NCI-H345 (cell line): ENCODE measurements at regions not wholly inside any gene's neighbourhood (a gene's known extent, or its start where the extent isn't known, plus 50 kb on each side); places are given as distances from the start of the nearest gene placed in this dataset.

Experiments used
- DNase-seq: peaks from one replicate; lab custom pipeline; 2025; lab: John Stamatoyannopoulos, UW

GRCh38 chr13:54165581-54166215 is 1137.1 kb downstream of the OLFM4 start:
- peak; percentile 40 for DNase-seq

- no peak for DNase-seq
These were observed 1145.4 kb downstream of the OLFM4 start for GRCh38 chr13:54173996-54174395.

- DNase-seq = no peak
These were observed 1146.9 kb downstream of the OLFM4 start for GRCh38 chr13:54175466-54175865.

- DNase-seq = no peak
These were observed 1148.9 kb downstream of the OLFM4 start for GRCh38 chr13:54177466-54177865.

- DNase-seq = no peak
These were observed 1154.6 kb downstream of the OLFM4 start for GRCh38 chr13:54183166-54183565.

GRCh38 chr13:54183728-54184127 is 1155.1 kb downstream of the OLFM4 start:
- no peak for DNase-seq

GRCh38 chr13:54184576-54184975 is 1156.0 kb downstream of the OLFM4 start:
- DNase-seq = no peak

- DNase-seq = no peak
These were observed 1156.5 kb downstream of the OLFM4 start for GRCh38 chr13:54185101-54185500.

GRCh38 chr13:54185785-54186184 is 1157.2 kb downstream of the OLFM4 start:
- peak; percentile 24 for DNase-seq

- no peak for DNase-seq
These were observed 1158.8 kb downstream of the OLFM4 start for GRCh38 chr13:54187461-54187860.

GRCh38 chr13:54194233-54195024 is 1165.8 kb downstream of the OLFM4 start:
- DNase-seq = no peak

- DNase-seq = no peak
These were observed 1168.1 kb downstream of the OLFM4 start for GRCh38 chr13:54196684-54197083.

GRCh38 chr13:54198911-54199310 is 1170.3 kb downstream of the OLFM4 start:
- no peak for DNase-seq

- no peak for DNase-seq
These were observed 1178.0 kb downstream of the OLFM4 start for GRCh38 chr13:54206626-54207025.

GRCh38 chr13:54210397-54211049 is 1181.9 kb downstream of the OLFM4 start:
- no peak for DNase-seq

- no peak for DNase-seq
These were observed 1187.6 kb downstream of the OLFM4 start for GRCh38 chr13:54216221-54216620.

GRCh38 chr13:54226876-54227275 is 1198.3 kb downstream of the OLFM4 start:
- no peak for DNase-seq

- DNase-seq = no peak
These were observed 1204.1 kb downstream of the OLFM4 start for GRCh38 chr13:54232700-54233099.

GRCh38 chr13:54234607-54235006 is 1206.0 kb downstream of the OLFM4 start:
- no peak for DNase-seq

GRCh38 chr13:54241719-54242118 is 1213.1 kb downstream of the OLFM4 start:
- peak; percentile 98 for DNase-seq

- DNase-seq = no peak
These were observed 1219.7 kb downstream of the OLFM4 start for GRCh38 chr13:54248306-54248705.

GRCh38 chr13:54261856-54262255 is 1233.2 kb downstream of the OLFM4 start:
- DNase-seq = no peak

- DNase-seq = no peak
These were observed 1235.3 kb downstream of the OLFM4 start for GRCh38 chr13:54263868-54264267.
